Renal cortical epithelial cell (primary cell): ENCODE measurements at regions not wholly inside any gene's neighbourhood (a gene's known extent, or its start where the extent isn't known, plus 50 kb on each side); places are given as distances from the start of the nearest gene placed in this dataset.

ENCODE experiments used
- DNase-seq: peaks from one replicate; pipeline ENCODE4 v3.0.0-alpha.2; 2011; ENCODE audit warnings: low read depth

- DNase-seq: no peak
Observed at GRCh38 chr4:133887723-133888122, 313.9 kb downstream of the PABPC4L start.

GRCh38 chr4:133869486-133869885 is 332.1 kb downstream of the PABPC4L start:
- no peak for DNase-seq

GRCh38 chr4:133868856-133869255 is 332.7 kb downstream of the PABPC4L start:
- no peak for DNase-seq

- peak; percentile 91 for DNase-seq
Observed at GRCh38 chr4:133866328-133866699, 335.3 kb downstream of the PABPC4L start.

- DNase-seq: peak; percentile 98
Observed at GRCh38 chr4:133865612-133866327, 335.8 kb downstream of the PABPC4L start.

GRCh38 chr4:133863153-133863552 is 338.4 kb downstream of the PABPC4L start:
- DNase-seq: no peak

GRCh38 chr4:133856731-133857355 is 344.7 kb downstream of the PABPC4L start:
- DNase-seq: no peak

- DNase-seq: no peak
Observed at GRCh38 chr4:133855001-133855400, 346.6 kb downstream of the PABPC4L start.

- DNase-seq: no peak
Observed at GRCh38 chr4:133839326-133839725, 362.3 kb downstream of the PABPC4L start.

GRCh38 chr4:133823177-133823576 is 378.4 kb downstream of the PABPC4L start:
- DNase-seq: no peak

GRCh38 chr4:133812954-133813353 is 388.6 kb downstream of the PABPC4L start:
- no peak for DNase-seq

- no peak for DNase-seq
Observed at GRCh38 chr4:133812236-133812635, 389.4 kb downstream of the PABPC4L start.

GRCh38 chr4:133808151-133808550 is 393.4 kb downstream of the PABPC4L start:
- DNase-seq: no peak

- DNase-seq: no peak
Observed at GRCh38 chr4:133803341-133803740, 398.2 kb downstream of the PABPC4L start.

GRCh38 chr4:133802359-133803140 is 399.0 kb downstream of the PABPC4L start:
- DNase-seq: no peak

- no peak for DNase-seq
Observed at GRCh38 chr4:133801883-133802282, 399.7 kb downstream of the PABPC4L start.

- DNase-seq: no peak
Observed at GRCh38 chr4:133800966-133801365, 400.6 kb downstream of the PABPC4L start.

- no peak for DNase-seq
Observed at GRCh38 chr4:133799717-133800315, 401.8 kb downstream of the PABPC4L start.

GRCh38 chr4:133777661-133778060 is 423.9 kb downstream of the PABPC4L start:
- DNase-seq: no peak

- DNase-seq: no peak
Observed at GRCh38 chr4:133776961-133777360, 424.6 kb downstream of the PABPC4L start.

- no peak for DNase-seq
Observed at GRCh38 chr4:133776503-133776902, 425.1 kb downstream of the PABPC4L start.

- peak; percentile 18 for DNase-seq
Observed at GRCh38 chr4:133775881-133776280, 425.7 kb downstream of the PABPC4L start.
